NCI-H2196 (cell line): ENCODE measurements at regions not wholly inside any gene's neighbourhood (a gene's known extent, or its start where the extent isn't known, plus 50 kb on each side); places are given as distances from the start of the nearest gene placed in this dataset.

Experiments
- DNase-seq: peaks from one replicate; lab custom pipeline; 2025; ENCODE audit not compliant: unreplicated experiment; lab: John Stamatoyannopoulos, UW

GRCh38 chr10:42969909-42970308, 107.0 kb upstream of the RET start:
- no peak for DNase-seq

GRCh38 chr10:42970451-42971250, 106.2 kb upstream of the RET start:
- DNase-seq = no peak

- DNase-seq = no peak
Observed at GRCh38 chr10:42971251-42971599, 105.6 kb upstream of the RET start.

GRCh38 chr10:42972946-42973345, 103.9 kb upstream of the RET start:
- no peak for DNase-seq

GRCh38 chr10:42973411-42973810, 103.5 kb upstream of the RET start:
- DNase-seq = no peak

DNA sequence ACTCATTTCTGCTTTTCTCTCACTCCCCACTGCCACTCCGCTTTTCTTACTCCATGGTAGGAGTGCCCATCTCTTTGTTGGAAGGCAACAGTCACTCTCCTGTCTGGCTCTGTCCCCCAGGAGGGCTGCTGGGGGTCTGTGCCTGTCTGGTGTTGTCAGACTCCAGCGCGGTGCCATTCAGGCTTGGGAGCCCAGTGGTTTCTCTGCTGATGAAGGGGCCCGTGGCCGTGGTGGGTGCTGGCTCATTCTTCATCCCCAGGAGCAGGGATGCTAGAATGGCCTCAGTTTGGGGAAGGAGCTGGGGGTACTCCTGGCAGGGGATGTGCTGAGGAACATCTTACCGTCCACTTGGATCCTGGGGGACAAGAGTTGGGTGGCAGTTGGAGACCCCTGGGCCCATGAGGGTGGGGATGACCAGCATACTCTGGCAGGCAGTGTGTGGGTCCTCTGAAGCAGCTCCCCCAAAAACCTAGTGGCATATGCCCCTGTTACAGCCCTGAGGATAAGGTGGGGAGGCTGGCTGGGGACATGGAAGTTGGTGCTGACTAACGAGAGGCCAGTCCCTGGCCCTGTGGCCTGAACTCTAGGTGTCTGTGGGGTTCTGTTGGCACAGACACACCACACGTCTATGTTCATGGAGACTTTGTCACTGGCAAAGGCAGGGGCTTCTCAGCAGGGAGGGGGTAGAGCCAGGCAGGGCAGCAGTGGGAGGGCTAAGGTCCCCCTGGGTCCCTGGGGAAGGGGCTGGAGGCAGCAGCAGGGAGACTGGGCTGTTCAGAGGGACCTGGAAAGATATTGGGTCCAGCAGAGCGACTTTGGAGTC, 102.8 kb upstream of the RET start:
- no peak for DNase-seq

DNA sequence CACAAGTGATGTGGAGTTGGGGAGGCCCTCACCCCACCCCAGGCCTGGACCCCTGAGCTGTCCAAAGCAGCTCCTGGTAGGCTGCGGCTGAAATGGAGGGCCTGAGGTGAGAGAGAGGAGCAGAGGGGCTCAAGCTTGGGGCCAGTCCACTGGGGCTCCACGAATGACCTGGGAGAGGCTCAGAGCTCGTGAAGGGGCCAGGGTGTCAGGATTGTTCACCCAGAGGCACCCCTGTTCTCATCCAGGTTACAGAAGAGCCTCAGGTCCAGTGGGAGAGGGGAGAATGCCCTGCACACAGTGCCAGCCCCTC, 102.2 kb upstream of the RET start:
- DNase-seq = no peak

- DNase-seq = no peak
Observed at GRCh38 chr10:42975005-42975493, 101.8 kb upstream of the RET start.

DNA sequence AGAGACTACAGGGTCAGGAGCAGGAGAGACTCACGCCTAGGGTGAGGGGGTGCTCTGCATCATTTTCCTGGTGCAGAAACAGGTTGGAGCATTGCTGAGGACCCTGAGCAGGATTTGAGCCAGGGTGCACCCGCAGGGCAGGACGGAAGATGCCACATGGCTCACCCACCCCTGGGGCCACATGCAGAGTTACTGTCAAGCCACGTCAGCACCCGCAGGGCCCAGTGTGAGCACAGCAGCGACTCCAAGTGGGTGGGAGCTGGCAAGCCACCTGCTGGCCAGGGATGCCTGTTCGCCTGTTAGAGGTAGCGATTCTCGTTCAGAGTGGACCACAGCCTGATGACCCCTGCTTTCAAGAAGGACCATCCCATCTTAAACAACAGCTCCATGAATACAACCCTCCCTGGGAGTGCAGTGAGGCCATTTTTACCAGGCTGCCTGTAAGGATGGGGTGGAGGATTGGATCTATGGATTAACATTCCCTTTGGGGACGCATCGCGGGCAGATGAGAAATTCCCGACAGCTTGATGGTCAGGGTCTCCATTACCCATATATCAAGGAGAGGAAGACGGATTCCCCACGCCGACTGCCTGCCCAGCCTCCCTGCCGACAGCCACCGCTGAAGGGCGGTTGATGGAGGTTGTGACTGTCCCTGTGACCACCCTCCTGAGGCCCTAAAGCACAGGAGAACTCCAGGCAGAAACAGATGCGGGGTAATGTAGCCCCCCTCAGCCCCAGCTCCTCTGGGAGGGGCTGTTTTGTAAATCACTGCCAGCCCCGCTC, 101.1 kb upstream of the RET start:
- no peak for DNase-seq

- no peak for DNase-seq
Observed at GRCh38 chr10:42976351-42977031, 100.4 kb upstream of the RET start.

DNA sequence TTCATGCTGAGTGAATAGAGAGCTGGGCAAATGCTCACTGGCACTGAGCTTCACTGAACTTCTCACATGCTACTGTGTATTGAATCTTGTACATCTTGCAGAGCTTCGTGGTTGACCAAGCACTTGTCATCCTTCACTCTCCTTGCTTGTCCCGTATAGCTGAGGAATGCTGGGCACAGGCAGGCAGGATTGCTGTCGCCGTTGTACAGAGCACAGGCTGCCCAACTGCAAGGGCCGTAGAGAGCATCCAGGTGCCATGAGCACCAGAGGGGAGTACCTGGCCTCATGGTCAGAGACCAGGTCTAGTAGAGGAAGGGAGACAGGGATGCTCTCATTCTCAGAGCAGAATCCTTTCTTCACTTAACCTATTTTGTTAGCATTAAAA, 99.8 kb upstream of the RET start:
- DNase-seq = no peak

- no peak for DNase-seq
Observed at GRCh38 chr10:42979181-42979580, 97.7 kb upstream of the RET start.

- no peak for DNase-seq
Observed at GRCh38 chr10:42979721-42980467, 97.0 kb upstream of the RET start.

DNA sequence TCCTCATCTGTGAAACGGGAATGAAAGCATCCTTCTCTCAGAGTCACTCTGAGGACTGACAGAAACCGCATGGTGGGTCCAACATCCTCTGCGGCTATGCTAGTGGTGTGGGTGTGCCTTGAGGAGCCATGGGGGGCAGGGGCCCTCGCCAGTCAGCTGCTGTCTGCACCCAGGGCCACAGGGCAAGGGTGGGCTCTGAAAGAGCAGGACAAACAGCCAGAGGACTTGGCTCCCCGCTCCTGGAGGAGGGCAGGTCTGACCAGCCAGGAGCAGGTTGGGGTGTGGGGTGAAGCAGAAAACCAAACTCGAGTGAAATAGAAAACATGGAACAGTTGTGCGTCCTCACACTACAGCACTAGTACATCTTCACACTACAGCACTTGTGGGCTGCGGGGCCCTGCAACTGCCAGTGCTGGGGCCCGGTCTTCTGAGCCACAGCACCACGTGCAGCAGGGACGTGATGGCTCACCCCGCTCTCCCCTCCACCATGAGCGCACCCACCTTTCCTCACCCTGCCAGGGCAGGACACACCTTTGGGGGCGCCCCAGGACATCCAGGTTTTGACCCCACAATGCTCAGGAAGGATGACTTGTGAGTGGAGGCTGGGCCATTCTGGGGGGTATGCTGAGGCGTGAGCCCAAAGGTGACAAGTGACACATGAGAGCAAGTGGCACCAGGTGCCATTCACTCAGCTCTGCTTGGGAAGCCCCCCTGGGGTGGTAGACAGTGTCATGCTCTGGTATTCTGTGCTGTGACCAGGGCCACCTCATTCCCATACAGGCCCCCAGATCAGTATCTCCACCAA, 96.1 kb upstream of the RET start:
- DNase-seq = no peak

- no peak for DNase-seq
Observed at GRCh38 chr10:42981358-42982236, 95.3 kb upstream of the RET start.

DNA sequence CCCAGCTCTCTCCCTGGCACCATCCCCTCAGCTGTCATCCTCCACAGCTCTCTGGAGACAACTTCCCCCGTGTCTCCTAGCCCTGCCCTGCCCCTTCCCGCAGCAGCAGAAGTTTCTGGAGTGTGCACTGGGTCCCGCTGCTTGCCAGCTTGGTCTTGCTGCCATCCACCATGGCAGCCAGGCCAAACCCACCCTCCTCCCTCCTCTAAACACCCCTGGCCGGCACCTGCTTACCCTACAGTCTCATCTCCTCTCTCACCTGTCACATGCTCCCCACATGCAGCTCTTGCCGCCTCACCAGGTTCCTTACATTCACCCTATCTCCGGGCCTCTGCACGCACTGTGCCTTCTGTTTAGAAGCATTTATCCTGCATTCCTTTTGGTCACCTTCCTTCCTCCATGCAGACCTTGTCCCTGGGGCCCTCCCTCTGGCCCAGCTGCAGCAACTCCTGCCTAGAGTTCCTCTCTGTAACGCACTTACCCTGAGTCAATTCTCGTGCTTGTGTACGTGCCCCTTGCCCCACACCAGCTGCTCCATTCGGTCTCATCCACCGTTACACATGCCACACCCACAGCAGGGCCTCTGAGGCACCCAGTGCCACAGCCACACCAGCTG, 93.9 kb upstream of the RET start:
- DNase-seq = no peak

DNA sequence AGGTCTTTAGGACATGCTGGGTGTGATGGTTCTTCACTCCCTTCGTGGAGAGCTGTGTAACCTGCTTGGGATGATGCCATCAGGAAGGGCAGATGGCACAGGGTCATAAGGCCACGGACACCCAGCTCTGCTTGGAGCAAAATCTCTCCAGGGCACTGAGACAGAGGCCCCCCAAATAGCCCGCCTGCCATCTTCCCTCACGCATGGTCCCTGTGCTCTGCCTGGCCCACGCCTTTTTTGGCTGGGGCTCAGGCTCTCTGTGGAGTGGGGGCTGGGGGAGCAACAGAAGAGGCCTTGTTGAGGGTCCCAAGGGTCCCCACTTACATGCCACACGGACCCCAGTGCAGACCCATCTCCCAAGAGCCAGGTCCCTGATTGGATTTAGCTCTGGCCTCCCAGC, 93.3 kb upstream of the RET start:
- DNase-seq = no peak

DNA sequence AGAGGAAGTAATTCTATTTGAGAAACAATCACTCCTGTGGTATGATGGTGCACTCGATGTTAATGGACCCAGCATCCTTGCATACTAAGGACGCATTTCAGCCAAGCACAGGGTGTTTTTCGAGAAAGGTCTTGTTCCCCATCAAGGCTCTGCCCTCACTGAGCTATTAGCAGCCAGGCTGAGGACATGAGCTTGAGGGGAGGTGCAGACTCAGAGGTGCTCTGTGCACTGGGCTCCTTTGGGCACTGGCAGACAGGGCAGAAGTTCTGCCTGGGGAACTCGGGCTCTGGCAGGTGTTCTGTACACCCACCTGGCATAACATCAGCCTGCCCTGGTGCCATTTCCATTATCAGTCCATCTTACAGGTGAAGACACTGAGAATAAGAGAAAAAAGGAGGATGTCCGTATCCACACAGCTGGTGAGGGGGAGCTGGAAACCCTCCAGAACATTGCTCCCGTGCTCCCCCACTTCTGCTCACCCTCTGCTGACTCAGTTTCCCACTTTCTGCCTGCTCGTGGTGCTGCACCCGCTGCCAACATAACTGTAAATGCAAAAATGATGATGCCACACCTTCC, 92.7 kb upstream of the RET start:
- DNase-seq = no peak
